AG04450 (cell line): ENCODE measurements at regions not wholly inside any gene's neighbourhood (a gene's known extent, or its start where the extent isn't known, plus 50 kb on each side); places are given as distances from the start of the nearest gene placed in this dataset.
"Not testable (repeated sequence)": the region's sequence is repeated elsewhere in the genome, so short reads cannot be mapped to it uniquely, and the experiment has no call there.

ENCODE experiments used
- CTCF ChIA-PET: fragments of 300-600, 350-600 bp; formaldehyde crosslinking; extraction: SDS; loops from one replicate; lab custom pipeline; 2022; ENCODE audit warnings: antibody characterized with exemption, inconsistent platforms; lab: Charles Lee
- POLR2A ChIA-PET: fragments of 350-600 bp; formaldehyde crosslinking; extraction: SDS; loops from one replicate; lab custom pipeline; 2021; ENCODE audit warnings: antibody characterized with exemption, inconsistent platforms; lab: Yijun Ruan, JAX
- DNase-seq: peaks from one replicate; pipeline ENCODE4 v3.0.0-alpha.2; 2011; ENCODE audit warnings: low read depth, low spot score
- H3K27ac ChIP-seq: one replicate; pipeline ENCODE4 v1.5.1; 2012; ENCODE audit warnings: low read depth, low read length, control low read depth
- H3K27me3 ChIP-seq: one replicate; pipeline ENCODE4 v1.6.0; 2012; ENCODE audit warnings: low read length; ENCODE audit not compliant: control insufficient read depth, insufficient read depth
- H3K4me3 ChIP-seq: 2 replicates; pipeline ENCODE4 v1.5.1; 2011; ENCODE audit warnings: mild to moderate bottlenecking, low read depth, low read length, control low read depth
- H3K9me3 ChIP-seq: 2 replicates; pipeline ENCODE4 v1.5.1; 2012; ENCODE audit warnings: low read length; ENCODE audit not compliant: control insufficient read depth, insufficient read depth
- TF ChIP-seq, protein P1 (sequence below): IDR thresholded peaks from 2 replicates; pipeline ENCODE4 v1.5.1; 2011; ENCODE audit warnings: low read depth, low read length, control low read depth, inconsistent platforms

GRCh38 chr6:86440608-86441007, 496.7 kb upstream of the HTR1E start:
- no peaks in the 10 kb centered on the region for H3K27me3 ChIP-seq
- ChIA-PET POLR2A (no interaction called here), CTCF (no interaction called here)
- TF ChIP-seq, protein P1, sequence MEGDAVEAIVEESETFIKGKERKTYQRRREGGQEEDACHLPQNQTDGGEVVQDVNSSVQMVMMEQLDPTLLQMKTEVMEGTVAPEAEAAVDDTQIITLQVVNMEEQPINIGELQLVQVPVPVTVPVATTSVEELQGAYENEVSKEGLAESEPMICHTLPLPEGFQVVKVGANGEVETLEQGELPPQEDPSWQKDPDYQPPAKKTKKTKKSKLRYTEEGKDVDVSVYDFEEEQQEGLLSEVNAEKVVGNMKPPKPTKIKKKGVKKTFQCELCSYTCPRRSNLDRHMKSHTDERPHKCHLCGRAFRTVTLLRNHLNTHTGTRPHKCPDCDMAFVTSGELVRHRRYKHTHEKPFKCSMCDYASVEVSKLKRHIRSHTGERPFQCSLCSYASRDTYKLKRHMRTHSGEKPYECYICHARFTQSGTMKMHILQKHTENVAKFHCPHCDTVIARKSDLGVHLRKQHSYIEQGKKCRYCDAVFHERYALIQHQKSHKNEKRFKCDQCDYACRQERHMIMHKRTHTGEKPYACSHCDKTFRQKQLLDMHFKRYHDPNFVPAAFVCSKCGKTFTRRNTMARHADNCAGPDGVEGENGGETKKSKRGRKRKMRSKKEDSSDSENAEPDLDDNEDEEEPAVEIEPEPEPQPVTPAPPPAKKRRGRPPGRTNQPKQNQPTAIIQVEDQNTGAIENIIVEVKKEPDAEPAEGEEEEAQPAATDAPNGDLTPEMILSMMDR = no peak
- no peak overlapping the region for H3K4me3 ChIP-seq
- peaks cover 2% of the 10 kb centered on the region for H3K9me3 ChIP-seq
- H3K27ac ChIP-seq = no peak overlapping the region
- no peak for DNase-seq

DNA sequence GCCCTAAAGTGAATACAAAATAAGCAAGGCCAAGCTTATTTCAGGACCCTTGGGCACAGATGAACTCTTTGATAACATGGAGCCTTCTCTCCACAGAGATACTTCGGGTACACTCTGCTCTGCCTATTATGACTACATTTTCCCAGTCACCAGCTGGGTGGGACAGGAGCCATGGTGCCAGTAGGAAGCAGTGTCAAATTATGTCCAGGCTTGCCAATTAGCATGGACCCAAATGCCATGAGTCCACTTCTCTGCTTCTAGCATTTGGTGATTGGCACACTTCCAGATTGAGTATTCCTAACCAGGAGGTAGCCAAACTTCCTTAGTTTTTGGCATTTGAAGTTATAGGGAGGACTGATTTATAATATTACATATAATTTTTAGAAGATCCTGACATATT, 513.8 kb upstream of the HTR1E start:
- TF ChIP-seq, protein P1 = no peak
- H3K27ac ChIP-seq = no peak overlapping the region
- DNase-seq = no peak
- H3K4me3 ChIP-seq = no peak overlapping the region
- ChIA-PET CTCF (no interaction called here), POLR2A (no interaction called here)
- H3K27me3 ChIP-seq = no peaks in the 10 kb centered on the region
- peaks cover 2% of the 10 kb centered on the region; the same call in 1 of the 2 replicates for H3K9me3 ChIP-seq

- ChIA-PET POLR2A (no interaction called here), CTCF (no interaction called here)
- TF ChIP-seq, protein P1 = no peak
- Histone ChIP-seq H3K27me3 (no peaks in the 10 kb centered on the region), H3K9me3 (no peaks in the 10 kb centered on the region; the same call in 1 of the 2 replicates), H3K4me3 (no peak overlapping the region), H3K27ac (no peak overlapping the region)
- DNase-seq = no peak
Observed at GRCh38 chr6:86412057-86412456, 525.3 kb upstream of the HTR1E start.

- CTCF ChIA-PET = no interaction called here
- H3K4me3 ChIP-seq = no peak overlapping the region
- no peak for DNase-seq
- no peaks in the 10 kb centered on the region for H3K27me3 ChIP-seq
- TF ChIP-seq, protein P1 = no peak
- POLR2A ChIA-PET = no interaction called here
- H3K27ac ChIP-seq = no peak overlapping the region
- peaks cover 3% of the 10 kb centered on the region; the same call in 1 of the 2 replicates for H3K9me3 ChIP-seq
Observed at GRCh38 chr6:86407128-86407527, 530.2 kb upstream of the HTR1E start.

GRCh38 chr6:86392850-86393249, 544.5 kb upstream of the HTR1E start:
- H3K4me3 ChIP-seq, POLR2A ChIA-PET, H3K27ac ChIP-seq, H3K27me3 ChIP-seq, CTCF ChIA-PET, DNase-seq: not testable (repeated sequence)
- peaks cover 12% of the 10 kb centered on the region for H3K9me3 ChIP-seq

DNA sequence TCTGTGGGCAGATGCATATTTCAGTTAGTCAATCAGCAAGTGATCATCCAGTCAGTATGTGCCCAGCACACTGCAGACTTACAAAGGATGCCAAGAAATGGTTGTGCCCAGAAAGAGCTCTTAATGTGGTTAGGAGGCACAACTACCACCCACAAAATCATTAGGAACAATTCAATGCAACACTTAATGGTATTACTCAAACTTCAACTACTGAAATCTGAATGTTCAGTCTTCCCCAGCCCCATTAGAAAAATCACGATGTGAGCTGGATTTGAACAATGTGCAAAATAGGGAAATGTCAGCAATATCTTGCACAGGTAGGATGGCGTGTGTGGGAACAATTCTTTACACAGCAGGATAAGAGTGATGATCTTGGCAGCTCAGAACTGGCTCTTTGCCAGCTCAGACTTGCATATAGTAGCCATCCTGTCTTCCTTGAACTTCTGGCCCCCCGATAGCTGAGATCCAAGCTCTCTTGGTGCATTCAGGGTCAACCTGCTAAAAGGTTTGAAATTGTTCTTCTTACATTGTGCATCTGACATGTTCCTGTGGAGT, 556.7 kb upstream of the HTR1E start:
- Histone ChIP-seq H3K27me3 (no peaks in the 10 kb centered on the region), H3K27ac (no peak overlapping the region), H3K9me3 (no peaks in the 10 kb centered on the region), H3K4me3 (no peak overlapping the region)
- POLR2A ChIA-PET = no interaction called here
- TF ChIP-seq, protein P1 = no peak
- CTCF ChIA-PET = no interaction called here
- DNase-seq = no peak
